Cardiac fibroblast (primary cell): ENCODE measurements at regions not wholly inside any gene's neighbourhood (a gene's known extent, or its start where the extent isn't known, plus 50 kb on each side); places are given as distances from the start of the nearest gene placed in this dataset.

Experiments
- DNase-seq, 2 donors: peaks; one replicate each; pipeline versions ENCODE4 v3.0.0 to v3.0.0-alpha.2; 2010; ENCODE audit warnings: low read depth in 2 of 2
- H3K4me3 ChIP-seq, 2 donors: replicated peaks in 1 of 2; 1 replicate in 1 of 2; 2 replicates in 1 of 2; pipeline ENCODE4 v1.5.1; 2011; ENCODE audit warnings: low read depth in 2 of 2, low read length in 2 of 2, mild to moderate bottlenecking in 2 of 2, moderate library complexity in 1 of 2
- TF ChIP-seq, protein P1 (sequence below): IDR thresholded peaks from one replicate; pipeline ENCODE4 v1.5.1; 2011; ENCODE audit warnings: low read depth, mild to moderate bottlenecking, low read length, inconsistent platforms

DNA sequence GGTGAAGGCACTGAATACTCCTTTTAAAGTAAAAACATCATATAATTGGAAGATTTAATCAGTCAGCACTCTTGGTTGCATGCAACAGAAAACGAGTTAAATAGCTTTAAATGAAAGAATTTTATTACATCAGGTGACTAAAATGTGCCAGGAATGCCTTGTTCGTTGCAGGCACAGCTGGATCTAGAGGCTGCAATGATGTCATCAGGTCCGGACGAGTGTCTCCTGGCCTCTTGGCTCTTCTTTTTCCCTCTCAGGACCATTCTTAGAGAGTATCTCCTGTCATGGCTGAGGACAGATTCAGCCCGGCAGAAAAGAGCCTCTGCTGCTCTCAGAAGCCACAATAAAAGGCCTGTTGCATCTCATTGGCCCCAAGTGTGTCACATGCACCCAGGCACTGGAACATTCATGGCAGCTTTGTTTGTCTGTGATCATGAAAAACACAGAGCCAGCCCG, 510.7 kb upstream of the SULF2 start:
- TF ChIP-seq, protein P1, sequence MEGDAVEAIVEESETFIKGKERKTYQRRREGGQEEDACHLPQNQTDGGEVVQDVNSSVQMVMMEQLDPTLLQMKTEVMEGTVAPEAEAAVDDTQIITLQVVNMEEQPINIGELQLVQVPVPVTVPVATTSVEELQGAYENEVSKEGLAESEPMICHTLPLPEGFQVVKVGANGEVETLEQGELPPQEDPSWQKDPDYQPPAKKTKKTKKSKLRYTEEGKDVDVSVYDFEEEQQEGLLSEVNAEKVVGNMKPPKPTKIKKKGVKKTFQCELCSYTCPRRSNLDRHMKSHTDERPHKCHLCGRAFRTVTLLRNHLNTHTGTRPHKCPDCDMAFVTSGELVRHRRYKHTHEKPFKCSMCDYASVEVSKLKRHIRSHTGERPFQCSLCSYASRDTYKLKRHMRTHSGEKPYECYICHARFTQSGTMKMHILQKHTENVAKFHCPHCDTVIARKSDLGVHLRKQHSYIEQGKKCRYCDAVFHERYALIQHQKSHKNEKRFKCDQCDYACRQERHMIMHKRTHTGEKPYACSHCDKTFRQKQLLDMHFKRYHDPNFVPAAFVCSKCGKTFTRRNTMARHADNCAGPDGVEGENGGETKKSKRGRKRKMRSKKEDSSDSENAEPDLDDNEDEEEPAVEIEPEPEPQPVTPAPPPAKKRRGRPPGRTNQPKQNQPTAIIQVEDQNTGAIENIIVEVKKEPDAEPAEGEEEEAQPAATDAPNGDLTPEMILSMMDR: no peak

DNA sequence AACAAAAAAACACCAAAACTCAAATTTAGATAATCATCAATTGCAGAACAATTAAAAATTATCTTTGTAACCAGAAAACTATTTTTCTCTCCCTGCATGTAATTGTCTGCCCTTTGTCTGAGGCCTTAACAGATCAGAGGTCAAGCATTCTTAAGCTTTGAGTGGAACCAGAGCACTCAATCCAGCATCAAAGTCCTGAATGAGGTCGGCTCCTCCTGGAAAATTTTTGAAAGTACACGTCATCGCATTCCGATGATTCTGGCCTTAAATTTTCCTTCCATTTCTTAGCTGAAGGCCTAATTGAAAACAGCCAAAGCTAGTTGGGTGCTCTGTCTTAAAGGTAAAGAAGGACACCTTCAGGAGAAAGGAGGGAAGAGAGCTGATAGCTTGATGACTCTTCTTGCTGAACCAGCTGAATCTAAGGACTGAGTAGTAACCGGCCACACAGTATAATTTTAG, 510.2 kb upstream of the SULF2 start:
- TF ChIP-seq, protein P1: no peak
- peak; percentile 97 for DNase-seq
- H3K4me3 ChIP-seq: no peak overlapping the region

More for the DNA sequence above, 510.7 kb upstream of the SULF2 start:
- no peak overlapping the region for H3K4me3 ChIP-seq
- DNase-seq: peak; percentile 65 to 77

DNA sequence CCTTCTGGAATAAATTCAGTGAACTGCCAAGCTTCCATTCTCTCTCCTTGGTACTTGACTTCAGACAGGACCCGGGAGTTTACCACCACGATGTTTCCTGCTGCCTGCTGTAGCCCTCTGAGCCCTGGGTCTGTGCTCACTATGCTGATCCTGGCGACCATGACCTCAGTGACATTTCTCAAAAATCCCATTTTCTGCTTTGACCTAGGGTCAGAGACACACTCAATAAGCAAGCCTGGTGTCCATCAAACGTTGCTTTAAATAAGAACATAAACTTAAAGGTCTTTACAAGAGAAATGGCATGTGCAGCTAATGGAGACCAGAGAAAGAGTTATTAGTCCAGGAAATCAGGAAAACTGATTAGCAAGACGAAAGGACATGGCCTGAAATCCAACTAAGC, 509.7 kb upstream of the SULF2 start:
- no peak overlapping the region for H3K4me3 ChIP-seq
- no peak for DNase-seq
- TF ChIP-seq, protein P1: no peak

DNA sequence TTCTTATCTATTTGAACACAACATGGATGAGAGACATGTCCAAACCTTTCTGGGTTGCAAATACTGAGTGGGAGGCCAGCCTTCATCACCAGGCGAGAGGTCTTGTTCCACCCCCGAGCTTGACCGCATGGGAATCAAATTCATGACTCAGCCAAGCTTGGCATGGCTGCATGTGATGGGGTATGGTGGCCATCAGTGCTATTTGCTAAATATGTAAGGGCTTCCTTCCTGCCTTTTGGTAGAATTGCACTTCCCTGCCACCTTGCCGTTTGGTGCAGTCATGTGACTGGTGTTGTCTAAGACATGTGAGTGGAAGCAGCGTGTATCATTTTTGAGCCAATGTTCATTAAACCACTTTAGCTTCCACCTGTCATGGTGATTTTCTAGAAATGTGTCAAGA, 508.9 kb upstream of the SULF2 start:
- no peak overlapping the region for H3K4me3 ChIP-seq
- TF ChIP-seq, protein P1: no peak
- DNase-seq: peak; percentile 61 to 82

DNA sequence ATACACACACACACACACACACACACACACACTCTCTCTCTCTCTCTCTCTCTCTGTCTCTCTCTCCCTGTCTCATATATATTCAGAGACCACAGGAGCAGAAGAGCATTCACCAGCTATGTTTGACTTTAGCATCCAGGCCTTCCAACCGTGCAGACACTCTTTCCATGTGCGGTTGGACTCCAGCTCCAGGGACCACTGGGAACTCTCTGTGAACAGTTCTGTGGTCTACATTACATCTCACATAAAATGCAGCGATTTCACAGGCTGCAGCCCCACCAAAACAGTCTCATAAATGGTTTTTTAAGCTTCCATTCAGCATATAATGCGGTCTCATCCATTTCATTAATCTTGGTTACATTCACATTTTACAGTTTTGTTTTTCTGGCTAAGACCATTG, 508.4 kb upstream of the SULF2 start:
- TF ChIP-seq, protein P1: no peak
- DNase-seq: no peak
- no peak overlapping the region for H3K4me3 ChIP-seq

DNA sequence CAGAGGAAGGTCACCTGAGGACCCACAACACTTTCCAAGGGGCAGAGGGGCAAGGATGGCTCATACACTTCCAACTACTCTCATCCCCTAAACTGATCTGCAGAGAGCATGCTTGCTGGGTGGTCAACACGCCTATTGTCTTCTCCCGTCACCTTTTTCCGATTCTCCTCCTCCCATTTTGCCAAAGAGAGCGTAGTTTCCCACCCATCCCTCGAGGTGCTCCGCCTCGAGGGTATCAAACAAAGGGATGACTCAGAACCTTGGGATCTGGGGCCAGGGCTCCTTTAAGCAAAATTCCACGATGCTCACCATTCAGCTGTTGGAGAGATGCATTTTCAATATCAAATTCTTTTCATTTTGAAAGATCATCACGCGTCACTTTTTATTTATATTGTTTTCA, 507.5 kb upstream of the SULF2 start:
- TF ChIP-seq, protein P1: no peak
- no peak overlapping the region for H3K4me3 ChIP-seq
- peak in 1 of 2 donors; percentile 33 for DNase-seq

DNA sequence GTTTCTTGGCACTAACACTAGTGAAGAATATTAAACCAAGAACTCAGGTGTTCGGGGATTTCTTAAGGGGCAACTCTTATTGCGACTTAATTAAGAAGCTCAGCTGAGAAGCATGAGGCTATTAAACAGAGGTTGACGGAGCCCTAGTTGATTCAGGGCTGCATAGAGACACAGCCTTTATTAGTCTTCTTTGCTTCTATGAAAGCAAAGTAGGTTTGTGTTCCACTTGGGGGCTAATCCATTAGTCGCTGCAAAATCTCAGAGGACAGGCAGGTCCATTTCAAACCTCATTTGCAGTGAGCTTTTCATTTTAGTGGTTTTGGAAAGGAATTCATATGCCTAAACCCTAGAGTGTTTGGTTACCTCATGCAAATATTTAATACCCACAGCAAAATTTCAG, 506.6 kb upstream of the SULF2 start:
- no peak for DNase-seq
- H3K4me3 ChIP-seq: no peak overlapping the region
- TF ChIP-seq, protein P1: no peak
